OCI-LY7 (cell line): ENCODE measurements at regions not wholly inside any gene's neighbourhood (a gene's known extent, or its start where the extent isn't known, plus 50 kb on each side); places are given as distances from the start of the nearest gene placed in this dataset.

ENCODE experiments used
- BruUV-seq: library from RNA; stranded (reverse); fragments of 400-500 nt; replicated peaks from 2 replicates; lab custom pipeline; 2021; lab: Mats Ljungman, UMichigan
- CTCF ChIA-PET: fragments of 300-600 bp; sonication (Branson Sonifier 250); formaldehyde crosslinking; loops from one replicate; lab custom pipeline; 2022; ENCODE audit warnings: antibody characterized with exemption; ENCODE audit not compliant: unreplicated experiment; lab: Charles Lee
- POLR2A ChIA-PET: fragments of 300-600 bp; sonication (Branson Sonifier 250); formaldehyde crosslinking; loops from one replicate; lab custom pipeline; 2022; ENCODE audit warnings: antibody characterized with exemption; lab: Charles Lee
- DNase-seq: peaks from one replicate; pipeline ENCODE4 v3.0.0-alpha.2; 2015; ENCODE audit warnings: low spot score
- H2AFZ ChIP-seq: fragments of 200-600 bp; sonication (generic), shearing (Covaris generic); 2 replicates; pipeline ENCODE4 v1.6.1; 2014; ENCODE audit warnings: mild to moderate bottlenecking, antibody characterized with exemption, low read length, moderate library complexity
- H3K27ac ChIP-seq: fragments of 200-600 bp; sonication (generic); 2 replicates; pipeline ENCODE4 v1.5.1; 2014; ENCODE audit warnings: mixed run types, low read depth, mild to moderate bottlenecking, moderate library complexity, low read length, inconsistent platforms; ENCODE audit not compliant: poor library complexity, severe bottlenecking
- H3K36me3 ChIP-seq: fragments of 200-600 bp; sonication (generic); 2 replicates; pipeline ENCODE4 v1.6.1; 2014; ENCODE audit warnings: mild to moderate bottlenecking, antibody characterized with exemption, low read length, moderate library complexity, mixed read lengths; ENCODE audit not compliant: insufficient read depth
- H3K4me1 ChIP-seq: fragments of 200-600 bp; sonication (generic); 2 replicates; pipeline ENCODE4 v1.5.1; 2014; ENCODE audit warnings: mild to moderate bottlenecking, low read length; ENCODE audit not compliant: insufficient read depth, poor library complexity, severe bottlenecking
- H3K4me2 ChIP-seq: fragments of 200-600 bp; sonication (generic); 2 replicates; pipeline ENCODE4 v1.6.1; 2014; ENCODE audit warnings: mild to moderate bottlenecking, low read length
- H3K4me3 ChIP-seq: fragments of 200-600 bp; sonication (generic); 2 replicates; pipeline ENCODE4 v1.5.1; 2014; ENCODE audit warnings: mild to moderate bottlenecking, low read depth, low read length; ENCODE audit not compliant: poor library complexity, severe bottlenecking
- H3K79me2 ChIP-seq: fragments of 200-600 bp; sonication (generic); 2 replicates; pipeline ENCODE4 v1.6.1; 2016; ENCODE audit warnings: low read depth, mild to moderate bottlenecking, low read length, moderate library complexity, mixed read lengths; ENCODE audit not compliant: insufficient read depth
- H3K9me2 ChIP-seq: fragments of 200-600 bp; sonication (generic); 2 replicates; pipeline ENCODE4 v1.6.1; 2016; ENCODE audit warnings: mild to moderate bottlenecking, low read length, mixed read lengths; ENCODE audit not compliant: insufficient read depth
- H3K9me3 ChIP-seq: fragments of 200-600 bp; sonication (generic); 2 replicates; pipeline ENCODE4 v1.6.1; 2014; ENCODE audit warnings: mild to moderate bottlenecking, mixed run types, low read length, mixed read lengths
- H4K20me1 ChIP-seq: fragments of 200-600 bp; sonication (generic); 2 replicates; pipeline ENCODE4 v1.6.1; 2014; ENCODE audit warnings: mild to moderate bottlenecking, antibody characterized with exemption, low read length, moderate library complexity, mixed read lengths; ENCODE audit not compliant: insufficient read depth
- CTCF ChIP-seq: fragments of 200-600 bp; sonication (generic); conservative IDR thresholded peaks from 2 replicates; pipeline ENCODE4 v1.5.1; 2014; ENCODE audit warnings: mild to moderate bottlenecking, antibody characterized with exemption, low read length, moderate library complexity, mixed read lengths
- EZH2phosphoT487 ChIP-seq: fragments of 200-600 bp; sonication (generic); IDR thresholded peaks from 2 replicates; pipeline ENCODE4 v1.6.1; 2018; ENCODE audit warnings: low read depth, borderline replicate concordance, mild to moderate bottlenecking, mixed run types, antibody characterized with exemption, low read length, moderate library complexity, mixed read lengths
- intact Hi-C: fragments of 100-400 bp; cut with micrococcal nuclease; formaldehyde crosslinking; loops from one replicate; pipeline ENCODE4 v1.10.0; 2022; ENCODE audit not compliant: unreplicated experiment

GRCh38 chr13:99865420-99865930 lies 106.1 kb downstream of the ZIC5 start:
- Histone ChIP-seq H3K4me2 (no peak overlapping the region), H3K79me2 (no peaks in the 10 kb centered on the region), H3K4me3 (no peak overlapping the region), H3K9me3 (no peaks in the 10 kb centered on the region), H3K4me1 (peaks cover under 1% of the 10 kb centered on the region), H3K36me3 (no peaks in the 10 kb centered on the region), H3K9me2 (no peaks in the 10 kb centered on the region), H3K27ac (no peak overlapping the region), H4K20me1 (no peaks in the 10 kb centered on the region), H2AFZ (no peak overlapping the region)
- POLR2A ChIA-PET, result no interaction called here
- CTCF ChIA-PET, result no interaction called here
- intact Hi-C loops, result no loop called here
- no peak for DNase-seq
- BruUV-seq, result no TSS peak
- no peak for TF ChIP-seq CTCF

- BruUV-seq, result no TSS peak
- Histone ChIP-seq H3K36me3 (no peaks in the 10 kb centered on the region), H3K27ac (no peak overlapping the region)
Measured at GRCh38 chr13:99864627-99864990, 107.0 kb downstream of the ZIC5 start.

More at GRCh38 chr13:99864627-99864990, 107.0 kb downstream of the ZIC5 start:
- TF ChIP-seq EZH2phosphoT487 (no peak), CTCF (no peak)
- Histone ChIP-seq H3K4me2 (no peak overlapping the region), H2AFZ (no peak overlapping the region), H3K9me2 (no peaks in the 10 kb centered on the region), H3K4me1 (no peaks in the 10 kb centered on the region), H3K79me2 (no peaks in the 10 kb centered on the region), H3K9me3 (no peaks in the 10 kb centered on the region), H3K4me3 (no peak overlapping the region), H4K20me1 (no peaks in the 10 kb centered on the region)
- POLR2A ChIA-PET, result no interaction called here
- intact Hi-C loops, result no loop called here
- DNase-seq, result no peak
- CTCF ChIA-PET, result no interaction called here
